ENCODE measurements at regions not wholly inside any gene's neighbourhood (a gene's known extent, or its start where the extent isn't known, plus 50 kb on each side); places are given as distances from the start of the nearest gene placed in this dataset.
"Not testable (repeated sequence)": the region's sequence is repeated elsewhere in the genome, so short reads cannot be mapped to it uniquely, and the experiment has no call there.

- no peak for DNase-seq
These were observed 214.7 kb downstream of the BCAS1 start for GRCh38 chr20:53855733-53856132.

- DNase-seq: not testable (repeated sequence)
These were observed 215.8 kb downstream of the BCAS1 start for GRCh38 chr20:53854609-53854926.

- no peak for DNase-seq
These were observed 217.2 kb downstream of the BCAS1 start for GRCh38 chr20:53853111-53853713.

DNA sequence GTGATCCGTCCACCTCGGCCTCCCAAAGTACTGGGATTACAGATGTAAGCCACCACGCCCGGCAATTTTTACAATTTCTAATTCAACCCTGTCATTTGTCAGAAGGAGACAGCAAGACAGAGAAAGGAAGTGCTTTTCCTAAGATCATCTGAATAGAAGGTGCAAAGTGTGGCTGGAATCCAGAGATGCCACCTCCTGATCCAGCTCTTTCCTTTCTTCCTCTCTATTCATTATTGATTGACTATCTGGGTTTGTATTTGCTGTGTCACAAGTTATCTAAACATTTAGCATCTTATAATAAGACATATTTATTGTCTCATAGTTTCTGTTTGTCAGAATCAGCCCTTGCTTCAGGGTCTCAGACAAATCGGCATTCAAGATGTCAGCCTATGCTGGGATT lies 217.7 kb downstream of the BCAS1 start:
- no peak for DNase-seq

- no peak for DNase-seq
These were observed 218.4 kb downstream of the BCAS1 start for GRCh38 chr20:53852014-53852413.

DNA sequence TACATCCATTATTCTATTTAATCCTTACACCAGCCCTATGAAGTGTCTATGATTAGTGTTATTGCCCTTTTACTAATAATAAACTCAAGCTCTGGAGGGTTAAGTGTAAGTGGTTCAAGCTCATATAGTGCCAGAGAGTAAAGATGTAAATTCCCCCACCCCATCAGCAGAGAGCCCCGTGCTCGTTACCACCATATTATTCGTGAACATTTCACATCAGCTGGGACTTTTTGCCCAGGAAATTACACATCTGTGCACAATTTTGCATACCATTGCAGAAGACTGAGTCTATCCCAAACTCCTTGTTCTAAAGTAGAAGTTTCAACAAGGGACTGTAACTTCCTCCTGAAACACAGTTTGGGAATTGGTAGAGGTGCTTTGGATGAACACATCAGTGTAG lies 220.1 kb downstream of the BCAS1 start:
- no peak for DNase-seq

- no peak for DNase-seq
These were observed 220.8 kb downstream of the BCAS1 start for GRCh38 chr20:53849471-53850059.

GRCh38 chr20:53848304-53848703 lies 222.1 kb downstream of the BCAS1 start:
- no peak for DNase-seq

- no peak for DNase-seq
These were observed 222.6 kb downstream of the BCAS1 start for GRCh38 chr20:53847837-53848170.

GRCh38 chr20:53847139-53847836 lies 223.1 kb downstream of the BCAS1 start:
- DNase-seq: no peak

DNA sequence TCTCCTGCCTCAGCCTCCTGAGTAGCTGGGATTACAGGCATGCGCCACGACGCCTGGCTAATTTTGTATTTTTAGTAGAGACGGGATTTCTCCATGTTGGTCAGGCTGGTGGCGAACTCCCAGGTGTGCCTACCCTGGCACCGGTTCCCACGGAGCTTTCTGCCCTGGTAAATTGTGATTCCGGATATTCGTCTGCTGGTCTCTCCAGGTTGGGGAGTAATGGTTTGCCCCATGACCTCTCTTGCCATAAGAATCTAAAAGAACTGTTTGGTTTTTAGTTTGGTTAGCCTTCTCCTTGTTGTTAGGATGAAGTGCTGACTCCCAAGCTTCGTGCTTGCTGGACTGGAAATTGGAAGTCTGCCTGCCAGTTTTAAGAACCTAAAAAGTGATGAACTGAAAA lies 223.8 kb downstream of the BCAS1 start:
- DNase-seq: no peak

GRCh38 chr20:53845980-53846379 lies 224.4 kb downstream of the BCAS1 start:
- no peak for DNase-seq

DNA sequence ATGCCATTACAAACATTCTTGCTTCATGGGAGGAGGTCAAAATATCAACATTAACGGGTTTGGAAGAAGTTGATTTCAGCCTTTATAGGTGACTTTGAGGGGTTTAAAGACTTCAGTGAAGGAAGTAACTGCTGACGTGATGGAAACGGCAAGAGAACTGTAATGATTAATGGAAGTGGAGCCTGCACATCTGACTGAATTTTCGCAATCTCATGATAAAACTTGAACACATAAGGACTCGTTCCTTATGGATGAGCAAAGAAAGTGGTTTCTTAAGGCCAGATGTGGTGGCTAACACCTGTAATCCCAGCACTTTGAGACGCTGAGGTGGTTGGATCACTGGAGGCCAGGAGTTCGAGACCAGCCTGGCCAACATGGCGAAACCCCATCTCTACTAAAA lies 226.1 kb downstream of the BCAS1 start:
- no peak for DNase-seq

DNA sequence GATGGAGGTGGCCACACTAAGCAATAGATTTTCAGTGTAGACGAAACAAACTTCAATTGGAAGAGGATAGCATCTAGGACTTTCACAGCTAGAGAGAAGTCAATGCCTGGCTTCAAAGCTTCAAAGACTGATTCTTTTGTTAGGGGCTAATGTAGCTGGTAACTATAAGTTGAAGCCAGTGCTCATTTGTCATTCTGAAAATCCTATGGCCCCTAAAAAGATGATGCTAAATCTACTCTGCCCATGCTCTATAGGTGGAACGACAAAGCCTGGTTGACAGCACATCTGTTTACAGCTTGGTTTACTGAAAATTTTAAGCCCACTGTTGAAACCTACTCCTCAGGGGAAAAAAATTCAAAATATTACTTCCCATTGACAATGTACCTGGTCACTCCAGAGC lies 226.7 kb downstream of the BCAS1 start:
- DNase-seq: no peak

GRCh38 chr20:53842301-53843099 lies 227.9 kb downstream of the BCAS1 start:
- DNase-seq: no peak

GRCh38 chr20:53841741-53842140 lies 228.7 kb downstream of the BCAS1 start:
- DNase-seq: no peak

DNA sequence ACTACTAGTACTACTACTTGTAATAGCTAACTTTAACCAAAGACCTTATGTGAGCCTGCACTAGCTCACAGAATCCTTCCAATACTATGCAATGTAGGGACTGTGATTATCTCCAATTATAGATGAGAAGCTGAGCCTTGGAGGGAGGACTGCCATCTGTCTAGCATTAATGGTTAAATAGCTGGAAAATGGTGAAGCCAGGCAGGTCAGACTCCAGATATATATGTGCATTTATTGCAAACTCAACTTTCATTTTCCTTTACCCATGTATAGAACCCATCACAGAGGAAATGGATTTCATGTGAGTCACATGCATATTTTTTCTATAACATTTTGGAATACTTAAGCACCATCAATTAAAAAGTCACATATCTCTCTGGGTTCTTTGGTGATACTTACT lies 229.9 kb downstream of the BCAS1 start:
- no peak for DNase-seq

- no peak for DNase-seq
These were observed 230.8 kb downstream of the BCAS1 start for GRCh38 chr20:53839423-53840176.

GRCh38 chr20:53838311-53838868 lies 232.0 kb downstream of the BCAS1 start:
- DNase-seq: no peak

DNA sequence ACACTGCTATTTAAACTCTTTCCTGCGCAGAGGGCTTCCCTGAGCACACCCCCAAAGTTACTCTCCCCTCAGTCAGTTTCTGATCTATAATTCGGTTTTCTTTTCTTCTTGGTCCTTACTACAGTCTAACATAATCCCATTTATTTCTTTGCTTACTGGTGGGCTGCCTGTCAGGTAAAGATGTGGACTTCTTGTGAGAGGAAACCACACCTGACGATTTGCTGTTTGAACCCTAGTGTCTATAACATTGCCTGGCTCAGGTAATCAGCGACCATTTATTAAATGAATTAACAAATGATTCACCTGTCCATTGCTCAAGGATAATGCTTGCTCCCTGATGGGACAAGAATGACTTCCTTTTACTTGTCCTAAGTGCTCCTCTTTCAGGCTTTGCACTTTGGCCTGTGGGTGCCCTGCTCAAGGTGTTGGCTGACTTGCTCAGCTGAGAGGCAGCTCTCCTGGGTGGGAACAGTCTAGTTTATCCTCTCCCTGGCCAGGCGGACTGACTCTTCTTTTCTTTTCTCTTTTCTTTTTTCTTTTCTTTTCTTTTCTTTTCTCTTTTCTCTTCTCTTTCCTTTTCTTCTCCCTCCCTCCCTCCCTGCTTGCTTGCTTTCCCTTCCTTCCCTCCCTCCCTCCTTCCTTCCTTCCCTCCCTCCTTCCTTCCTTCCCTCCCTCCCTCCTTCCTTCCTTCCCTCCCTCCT lies 233.1 kb downstream of the BCAS1 start:
- DNase-seq: no peak

- no peak for DNase-seq
These were observed 235.6 kb downstream of the BCAS1 start for GRCh38 chr20:53834749-53835148.

DNA sequence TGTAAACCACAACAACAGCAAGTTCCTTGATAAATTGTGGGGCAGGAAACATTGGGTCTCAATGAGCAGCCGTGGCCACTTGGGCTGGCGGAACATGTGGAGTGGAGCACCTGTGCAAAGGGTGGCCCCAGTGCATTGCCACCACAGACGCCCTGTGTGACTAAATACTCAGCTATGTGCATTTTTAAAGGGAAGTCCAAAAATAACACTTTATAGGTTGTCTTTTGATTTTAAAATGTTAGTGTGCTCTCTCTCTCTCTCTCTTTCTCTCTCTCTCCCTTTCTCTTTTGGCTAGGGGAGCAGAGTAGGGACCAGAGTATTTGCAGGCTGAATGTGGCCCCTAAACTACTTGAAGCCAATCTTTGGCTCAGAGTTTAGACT lies 236.3 kb downstream of the BCAS1 start:
- no peak for DNase-seq
